GM12878 (cell line): ENCODE measurements at regions not wholly inside any gene's neighbourhood (a gene's known extent, or its start where the extent isn't known, plus 50 kb on each side); places are given as distances from the start of the nearest gene placed in this dataset.

ENCODE experiments used
- ATAC-seq: fragments of 200-7000 bp; cut with Tn5 transposase; 3 replicates; pipeline ENCODE4 v1.9.1; 2020; ENCODE audit warnings: mild to moderate bottlenecking, moderate library complexity
- BruUV-seq: library from RNA; stranded (reverse); fragments of 400-500 nt; replicated peaks from 2 replicates; lab custom pipeline; 2021; lab: Mats Ljungman, UMichigan
- CTCF ChIA-PET: fragments of 300-600 bp; sonication (Branson Sonifier 250); formaldehyde crosslinking; extraction: SDS; loops from one replicate; lab custom pipeline; 2021; ENCODE audit warnings: inconsistent platforms; lab: Yijun Ruan, JAX
- POLR2A ChIA-PET: fragments of 350-600 bp; formaldehyde crosslinking; extraction: SDS; loops from one replicate; lab custom pipeline; 2021; ENCODE audit warnings: inconsistent platforms; lab: Charles Lee
- RAD21 ChIA-PET: fragments of 300-600 bp; sonication (Branson Sonifier 250); formaldehyde crosslinking; loops from one replicate; lab custom pipeline; 2023; ENCODE audit warnings: antibody characterized with exemption; ENCODE audit not compliant: unreplicated experiment; lab: Charles Lee
- SMC1A ChIA-PET: fragments of 300-600 bp; sonication (Branson Sonifier 250); formaldehyde crosslinking; loops from one replicate; lab custom pipeline; 2023; ENCODE audit not compliant: unreplicated experiment, uncharacterized antibody; lab: Charles Lee
- DNase-seq: peaks from one replicate; pipeline ENCODE4 v3.0.0-alpha.2; 2011; ENCODE audit warnings: low read depth, low spot score
- FAIRE-seq: peaks from 3 replicates; lab custom pipeline; 2011; peaks lifted over from hg19 to GRCh38; lab: Jason Lieb, UNC
- H2AFZ ChIP-seq: 2 replicates; pipeline ENCODE4 v1.6.0; 2011; ENCODE audit warnings: low read depth, low read length, control low read depth; ENCODE audit not compliant: control insufficient read depth
- H3K27ac ChIP-seq: 2 replicates; pipeline ENCODE4 v1.5.1; 2011; ENCODE audit warnings: control low read depth; ENCODE audit not compliant: control insufficient read depth, insufficient read depth
- H3K27me3 ChIP-seq, 2 experiments: replicated peaks in 1 of 2; 2 replicates each; pipeline versions ENCODE4 v1.6.0 to v1.6.1; 2011; ENCODE audit warnings: low read length in 1 of 2; ENCODE audit not compliant: control insufficient read depth in 2 of 2, insufficient read depth in 2 of 2
- H3K36me3 ChIP-seq, 2 experiments: 2 replicates each; pipeline ENCODE4 v1.5.1; 2011; ENCODE audit warnings: low read length in 1 of 2; ENCODE audit not compliant: control insufficient read depth in 2 of 2, insufficient read depth in 2 of 2
- H3K4me1 ChIP-seq: 2 replicates; pipeline ENCODE4 v1.6.1; 2011; ENCODE audit warnings: mild to moderate bottlenecking, low read length, moderate library complexity, mixed read lengths; ENCODE audit not compliant: control insufficient read depth, insufficient read depth
- H3K4me2 ChIP-seq: 2 replicates; pipeline ENCODE4 v1.6.0; 2011; ENCODE audit warnings: control low read depth; ENCODE audit not compliant: control insufficient read depth, insufficient read depth
- H3K4me3 ChIP-seq: fragments of 200-600 bp; sonication (generic); 2 replicates; pipeline ENCODE4 v1.5.1; 2016
- H3K79me2 ChIP-seq: 2 replicates; pipeline ENCODE4 v1.6.0; 2011; ENCODE audit warnings: low read length; ENCODE audit not compliant: control insufficient read depth, insufficient read depth
- H3K9ac ChIP-seq: 2 replicates; pipeline ENCODE4 v1.8.0; 2011; ENCODE audit warnings: low read length, control low read depth, mixed read lengths; ENCODE audit not compliant: control insufficient read depth, insufficient read depth
- H3K9me3 ChIP-seq: replicated peaks from 3 replicates; pipeline ENCODE4 v1.5.1; 2011; ENCODE audit warnings: mild to moderate bottlenecking, low read length; ENCODE audit not compliant: control insufficient read depth, insufficient read depth
- H4K20me1 ChIP-seq: 2 replicates; pipeline ENCODE4 v1.6.0; 2011; ENCODE audit not compliant: control insufficient read depth, insufficient read depth
- DPF2 ChIP-seq: fragments of 450-650 bp; IDR thresholded peaks from 2 replicates; pipeline ENCODE4 v1.6.1; 2017; ENCODE audit warnings: mild to moderate bottlenecking
- E4F1 ChIP-seq: fragments of 450-650 bp; IDR thresholded peaks from 2 replicates; pipeline ENCODE4 v1.6.1; 2018; ENCODE audit warnings: borderline replicate concordance, mild to moderate bottlenecking; ENCODE audit not compliant: partially characterized antibody
- ETV6 ChIP-seq, 2 experiments: fragments of 450-650 bp in 1 of 2; IDR thresholded peaks in 1 of 2; conservative IDR thresholded peaks in 1 of 2; 2 replicates each; pipeline ENCODE4 v1.6.1; 2014; ENCODE audit warnings: antibody characterized with exemption in 1 of 2, borderline replicate concordance in 1 of 2, low read depth in 1 of 2, mild to moderate bottlenecking in 1 of 2, moderate library complexity in 1 of 2
- IRF4 ChIP-seq: IDR thresholded peaks from 2 replicates; pipeline ENCODE4 v1.6.1; 2011; ENCODE audit warnings: low read depth, low read length
- JUNB ChIP-seq: IDR thresholded peaks from 2 replicates; pipeline ENCODE4 v1.6.1; 2016; ENCODE audit warnings: antibody characterized with exemption, mild to moderate bottlenecking
- LARP7 ChIP-seq: fragments of 450-650 bp; IDR thresholded peaks from 2 replicates; pipeline ENCODE4 v1.6.1; 2017; ENCODE audit warnings: mild to moderate bottlenecking
- MYC ChIP-seq: IDR thresholded peaks from 2 replicates; pipeline ENCODE4 v1.6.1; 2011; ENCODE audit warnings: mild to moderate bottlenecking, low read length, moderate library complexity, inconsistent platforms; ENCODE audit not compliant: insufficient read depth, insufficient replicate concordance, insufficient read length, severe bottlenecking
- NRF1 ChIP-seq: conservative IDR thresholded peaks from 2 replicates; pipeline ENCODE4 v1.6.1; 2011; ENCODE audit warnings: mild to moderate bottlenecking, low read depth, low read length, improper control_type of control experiment
- POLR2AphosphoS5 ChIP-seq: IDR thresholded peaks from 2 replicates; pipeline ENCODE4 v1.6.1; 2011; ENCODE audit warnings: mild to moderate bottlenecking, low read length, inconsistent platforms
- RELB ChIP-seq: fragments of 450-650 bp; IDR thresholded peaks from 2 replicates; pipeline ENCODE4 v1.6.1; 2017; ENCODE audit warnings: low read depth, mild to moderate bottlenecking, moderate library complexity
- SRF ChIP-seq, 2 experiments: IDR thresholded peaks; 2 replicates each; pipeline ENCODE4 v1.6.1; 2011; ENCODE audit warnings: low read depth in 2 of 2, low read length in 2 of 2, mild to moderate bottlenecking in 1 of 2, moderate library complexity in 1 of 2
- ZNF24 ChIP-seq: fragments of 450-650 bp; IDR thresholded peaks from 2 replicates; pipeline ENCODE4 v1.6.1; 2017; ENCODE audit warnings: antibody characterized with exemption, mild to moderate bottlenecking
- WGBS: methylation state at CpG from one replicate; pipeline ENCODE4 v1.1.6; 2016; ENCODE audit warnings: low lambda C conversion rate; ENCODE audit not compliant: insufficient replicate concordance, insufficient coverage; ENCODE audit errors: missing lambda C conversion rate; 5-methylcytosine and 5-hydroxymethylcytosine counted together
- in situ Hi-C: fragments of 300-500 bp; cut with MboI; formaldehyde crosslinking; loops from 9 replicates; pipeline ENCODE4 v1.14.3; 2018; ENCODE audit warnings: mixed read lengths
- intact Hi-C: fragments of 100-400 bp; cut with micrococcal nuclease; formaldehyde crosslinking; loops from one replicate; pipeline ENCODE4 v1.14.2; 2022; ENCODE audit not compliant: unreplicated experiment

- Histone ChIP-seq H3K79me2 (no peaks in the 10 kb centered on the region), H3K9ac (no peak overlapping the region), H2AFZ (no peak overlapping the region), H3K4me3 (no peak overlapping the region), H3K36me3 (no peaks in the 10 kb centered on the region), H3K27ac (no peak overlapping the region), H4K20me1 (no peaks in the 10 kb centered on the region), H3K4me2 (no peak overlapping the region), H3K4me1 (no peaks in the 10 kb centered on the region), H3K27me3 (no peaks in the 10 kb centered on the region), H3K9me3 (peaks cover 2% of the 10 kb centered on the region; the same call in 1 of the 3 replicates)
- FAIRE-seq (no peak), ATAC-seq (no peak), DNase-seq (no peak)
- ChIA-PET RAD21 (no interaction called here), CTCF (interaction anchor here (1.0 to 1.9 kb wide), 2 partner anchors 28 to 67 kb away, joined by 3 to 4 read pairs; no protein-coding TSS in a partner anchor), POLR2A (no interaction called here), SMC1A (interaction anchor here (1.1 kb wide), 1 partner anchor 33 kb away, joined by 3 read pairs; no protein-coding TSS in a partner anchor)
- TF ChIP-seq ETV6 (conservative IDR thresholded peaks at IDR 0.05 in 1 of 2, IDR thresholded peaks at IDR 0.05 in 1 of 2; ENCODE audit: borderline replicate concordance in 1 of 2, low read depth in 1 of 2) (no peak), ZNF24 (no peak), LARP7 (no peak), JUNB (no peak), SRF (IDR thresholded peaks at IDR 0.05; ENCODE audit: low read depth in 2 of 2, low read length in 2 of 2) (no peak), POLR2AphosphoS5 (no peak), NRF1 (no peak), E4F1 (no peak), RELB (no peak), MYC (no peak), IRF4 (no peak), DPF2 (no peak)
- in situ Hi-C loops, result no loop called here
- intact Hi-C loops, result no loop called here
- BruUV-seq, result no TSS peak
- 2% methylated on average over 3 of the region's 3 CpGs for WGBS
Measured at GRCh38 chr2:152858594-152859265, 140.3 kb downstream of the ARL6IP6 start.
